ENCODE measurements at regions not wholly inside any gene's neighbourhood (a gene's known extent, or its start where the extent isn't known, plus 50 kb on each side); places are given as distances from the start of the nearest gene placed in this dataset.

DNA sequence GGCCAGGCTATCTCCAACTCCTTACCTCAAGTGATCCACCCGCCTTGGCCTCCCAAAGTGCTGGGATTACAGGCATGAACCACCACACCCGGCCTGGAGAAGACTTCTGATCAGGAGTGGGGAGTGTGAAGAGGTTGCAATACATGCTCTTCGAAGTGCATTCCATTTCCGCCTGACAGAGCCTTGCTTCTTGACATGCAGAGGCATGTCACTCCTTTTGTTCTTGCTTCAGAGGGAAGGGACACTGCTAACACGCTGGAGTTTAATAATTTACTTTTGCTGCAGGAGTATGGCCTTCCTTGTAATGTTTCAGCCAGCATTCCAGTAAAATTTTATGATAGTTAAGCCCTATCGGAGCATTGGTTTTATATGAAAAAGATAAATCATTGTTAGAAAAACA is 74.9 kb downstream of the SLC25A47 start:
- H3K4me3 ChIP-seq (ENCODE audit: low read length), result no peak overlapping the region
- DNase-seq (ENCODE audit: low read depth), result peak; percentile 85
- TF ChIP-seq, protein P1, sequence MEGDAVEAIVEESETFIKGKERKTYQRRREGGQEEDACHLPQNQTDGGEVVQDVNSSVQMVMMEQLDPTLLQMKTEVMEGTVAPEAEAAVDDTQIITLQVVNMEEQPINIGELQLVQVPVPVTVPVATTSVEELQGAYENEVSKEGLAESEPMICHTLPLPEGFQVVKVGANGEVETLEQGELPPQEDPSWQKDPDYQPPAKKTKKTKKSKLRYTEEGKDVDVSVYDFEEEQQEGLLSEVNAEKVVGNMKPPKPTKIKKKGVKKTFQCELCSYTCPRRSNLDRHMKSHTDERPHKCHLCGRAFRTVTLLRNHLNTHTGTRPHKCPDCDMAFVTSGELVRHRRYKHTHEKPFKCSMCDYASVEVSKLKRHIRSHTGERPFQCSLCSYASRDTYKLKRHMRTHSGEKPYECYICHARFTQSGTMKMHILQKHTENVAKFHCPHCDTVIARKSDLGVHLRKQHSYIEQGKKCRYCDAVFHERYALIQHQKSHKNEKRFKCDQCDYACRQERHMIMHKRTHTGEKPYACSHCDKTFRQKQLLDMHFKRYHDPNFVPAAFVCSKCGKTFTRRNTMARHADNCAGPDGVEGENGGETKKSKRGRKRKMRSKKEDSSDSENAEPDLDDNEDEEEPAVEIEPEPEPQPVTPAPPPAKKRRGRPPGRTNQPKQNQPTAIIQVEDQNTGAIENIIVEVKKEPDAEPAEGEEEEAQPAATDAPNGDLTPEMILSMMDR (IDR thresholded peaks at IDR 0.05; ENCODE audit: insufficient read depth, low read depth, low read length, missing control alignments), result no peak

DNA sequence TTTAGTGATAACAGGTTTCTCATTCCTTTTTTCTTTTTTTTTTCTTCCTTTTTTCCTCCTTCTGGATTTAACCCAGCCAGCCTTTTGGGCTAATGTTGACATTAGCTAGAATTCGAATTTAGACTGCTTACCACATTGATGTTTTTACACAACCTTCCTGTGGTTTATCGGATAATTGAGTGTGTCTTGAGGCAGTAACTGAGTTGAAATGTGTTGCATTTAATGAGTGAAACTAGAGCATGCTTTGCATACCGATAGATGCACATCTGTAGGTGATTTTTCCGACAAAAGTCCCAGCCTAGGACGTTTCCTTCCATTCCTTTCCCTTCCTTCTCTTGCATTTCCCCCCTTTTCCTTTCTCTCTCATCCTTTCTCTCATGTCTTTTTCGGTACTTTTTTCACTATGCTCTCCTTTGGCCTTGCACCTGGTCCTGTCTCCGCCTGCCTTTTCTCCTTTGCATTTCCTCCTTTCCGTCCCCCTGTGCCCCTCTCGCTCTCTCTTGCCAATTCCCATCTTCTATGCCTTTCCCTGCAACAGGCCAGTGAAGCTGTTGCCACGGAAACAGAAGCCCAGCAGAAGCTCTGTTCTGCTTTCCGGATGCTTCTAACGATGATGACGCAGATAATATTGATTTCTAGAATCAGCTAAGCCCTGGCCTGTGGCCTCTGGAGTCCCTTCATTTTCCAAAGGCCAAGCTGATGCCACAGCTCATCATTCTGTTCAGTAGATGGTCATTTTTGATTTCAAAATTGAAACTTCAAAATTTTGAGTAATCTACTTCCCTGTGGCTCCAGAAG is 76.1 kb downstream of the SLC25A47 start:
- no peak overlapping the region for H3K4me3 ChIP-seq (ENCODE audit: low read length)
- DNase-seq (ENCODE audit: low read depth), result no peak
- TF ChIP-seq, protein P1 (IDR thresholded peaks at IDR 0.05; ENCODE audit: insufficient read depth, low read depth, low read length, missing control alignments), result no peak

GRCh38 chr14:100400115-100400514 is 77.0 kb downstream of the SLC25A47 start:
- peak; percentile 40 for DNase-seq (ENCODE audit: low read depth)
- no peak overlapping the region for H3K4me3 ChIP-seq (ENCODE audit: low read length)
- TF ChIP-seq, protein P1 (IDR thresholded peaks at IDR 0.05; ENCODE audit: insufficient read depth, low read depth, low read length, missing control alignments), result no peak

DNA sequence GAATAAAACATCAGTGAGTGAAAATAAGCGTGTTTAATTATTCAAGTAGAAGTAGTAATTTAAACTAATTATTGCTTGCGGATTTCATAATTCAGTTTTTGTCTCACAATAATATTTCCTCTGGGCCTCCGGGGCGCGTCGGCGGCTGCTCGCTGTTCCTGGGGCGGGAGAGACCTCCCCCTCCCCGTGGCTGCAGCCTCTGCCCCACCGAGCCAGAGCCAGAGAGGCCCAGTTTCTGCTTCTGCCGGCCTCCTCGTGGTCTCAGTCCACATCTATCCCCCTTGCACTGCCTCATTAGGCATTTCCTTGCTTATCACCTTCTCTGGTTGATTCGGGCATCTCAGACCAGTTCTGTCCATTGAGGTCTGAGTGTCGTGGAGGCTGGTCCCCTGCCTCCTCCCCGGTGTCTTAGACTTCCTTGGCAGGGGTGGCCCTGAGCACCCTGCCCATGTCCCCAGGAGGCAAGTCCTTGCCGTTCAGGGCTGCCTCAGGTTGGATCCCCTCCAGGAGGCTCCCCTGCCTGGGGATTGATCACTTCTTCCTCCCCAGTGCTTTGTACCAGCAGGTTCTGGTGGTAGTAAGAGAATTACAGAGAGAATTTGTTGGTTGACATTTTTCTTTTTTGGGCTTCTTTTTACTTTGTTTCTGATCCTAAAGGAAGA is 78.0 kb downstream of the SLC25A47 start:
- H3K4me3 ChIP-seq (ENCODE audit: low read length), result no peak overlapping the region
- no peak for DNase-seq (ENCODE audit: low read depth)
- TF ChIP-seq, protein P1 (IDR thresholded peaks at IDR 0.05; ENCODE audit: insufficient read depth, low read depth, low read length, missing control alignments), result no peak

DNA sequence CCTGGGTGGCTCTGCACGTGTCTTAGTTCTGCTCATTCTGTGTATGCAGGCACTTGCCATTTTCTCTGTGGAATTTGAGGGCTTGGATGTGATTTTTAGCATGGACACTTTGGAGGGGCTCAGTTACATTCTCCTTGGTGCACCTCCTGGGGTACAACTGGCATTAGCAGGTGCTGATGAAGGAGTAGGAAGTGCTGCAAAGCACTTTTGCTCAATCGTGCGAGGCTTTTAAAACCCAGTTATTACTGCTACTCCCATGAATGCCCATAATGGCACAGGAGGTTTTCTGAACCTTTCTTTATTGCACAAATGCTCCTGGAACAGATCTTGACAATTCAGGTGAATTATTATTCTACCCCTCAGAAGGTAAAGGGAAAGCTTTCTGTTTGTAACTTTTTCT is 78.7 kb downstream of the SLC25A47 start:
- no peak overlapping the region for H3K4me3 ChIP-seq (ENCODE audit: low read length)
- TF ChIP-seq, protein P1 (IDR thresholded peaks at IDR 0.05; ENCODE audit: insufficient read depth, low read depth, low read length, missing control alignments), result no peak
- DNase-seq (ENCODE audit: low read depth), result no peak

DNA sequence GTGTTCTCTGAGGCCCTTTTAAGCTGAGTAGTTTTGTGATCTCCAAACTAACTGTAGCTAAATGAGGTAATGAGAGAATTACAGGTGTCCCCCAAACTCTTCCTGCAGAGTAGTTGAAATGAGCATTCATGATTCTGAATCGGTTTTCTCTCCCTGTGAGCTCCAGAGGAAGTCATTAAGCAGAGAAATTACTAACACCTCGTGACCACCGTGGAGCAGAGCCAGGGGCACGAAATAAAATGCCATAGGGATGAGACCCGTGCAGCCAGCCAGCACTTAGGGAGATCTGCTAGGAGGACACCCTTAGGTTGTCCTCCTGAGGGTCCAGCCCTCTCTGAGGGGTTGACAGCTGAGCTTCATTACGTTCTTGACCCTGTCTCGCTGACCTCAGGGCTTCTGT is 79.5 kb downstream of the SLC25A47 start:
- no peak for DNase-seq (ENCODE audit: low read depth)
- TF ChIP-seq, protein P1 (IDR thresholded peaks at IDR 0.05; ENCODE audit: insufficient read depth, low read depth, low read length, missing control alignments), result no peak
- H3K4me3 ChIP-seq (ENCODE audit: low read length), result no peak overlapping the region

All from epithelial cell of esophagus (primary cell).